SH-SY5Y (cell line): ENCODE measurements at regions not wholly inside any gene's neighbourhood (a gene's known extent, or its start where the extent isn't known, plus 50 kb on each side); places are given as distances from the start of the nearest gene placed in this dataset.

Experiments
- GATA2 ChIP-seq: IDR thresholded peaks from 2 replicates; pipeline ENCODE4 v1.6.1; 2011; ENCODE audit warnings: mild to moderate bottlenecking, low read depth, low read length
- GATA3 ChIP-seq: IDR thresholded peaks from 2 replicates; pipeline ENCODE4 v1.6.1; 2011; ENCODE audit warnings: low read depth, mild to moderate bottlenecking, low read length, moderate library complexity

GRCh38 chr2:43100362-43100882, 126.0 kb downstream of the ZFP36L2 start:
- TF ChIP-seq GATA2 (no peak), GATA3 (no peak)

DNA sequence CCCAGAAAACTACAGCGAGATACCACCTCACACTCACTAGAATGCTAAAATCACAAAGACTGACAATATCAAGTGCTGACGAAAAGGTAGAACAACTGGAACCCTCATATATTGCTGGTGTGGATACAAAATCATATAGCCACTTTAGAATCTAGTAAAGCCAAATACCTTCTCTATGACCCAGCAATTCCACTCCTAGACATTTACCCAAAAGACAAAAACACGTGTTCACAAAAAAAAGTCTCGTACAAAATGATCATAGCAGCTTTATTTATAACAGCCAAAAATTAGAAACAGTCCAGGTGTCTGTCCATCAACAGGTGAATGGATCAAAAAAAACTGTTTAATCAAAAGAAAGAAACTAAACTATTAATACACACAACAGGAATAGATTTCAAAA, 126.6 kb downstream of the ZFP36L2 start:
- no peak for TF ChIP-seq GATA3
- no peak for TF ChIP-seq GATA2

DNA sequence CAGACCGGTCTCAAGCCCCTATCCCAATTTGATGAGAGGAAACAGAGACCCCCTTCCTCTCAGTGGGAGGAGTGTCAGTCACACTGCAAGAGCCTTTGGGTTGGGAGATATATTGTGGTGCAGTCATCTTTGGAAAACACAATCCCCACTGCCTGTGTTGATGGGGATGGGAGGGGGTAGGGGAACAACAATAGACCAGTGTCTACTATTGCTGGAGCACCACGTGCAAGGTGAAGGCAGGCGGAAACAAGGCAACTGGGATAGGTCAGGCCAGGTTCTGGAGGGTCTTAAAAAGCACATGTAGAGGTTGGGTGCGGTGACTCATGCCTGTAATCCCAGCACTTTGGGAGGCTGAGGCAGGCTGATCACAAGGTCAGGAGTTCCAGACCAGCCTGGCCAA, 127.9 kb downstream of the ZFP36L2 start:
- no peak for TF ChIP-seq GATA3
- TF ChIP-seq GATA2: no peak

DNA sequence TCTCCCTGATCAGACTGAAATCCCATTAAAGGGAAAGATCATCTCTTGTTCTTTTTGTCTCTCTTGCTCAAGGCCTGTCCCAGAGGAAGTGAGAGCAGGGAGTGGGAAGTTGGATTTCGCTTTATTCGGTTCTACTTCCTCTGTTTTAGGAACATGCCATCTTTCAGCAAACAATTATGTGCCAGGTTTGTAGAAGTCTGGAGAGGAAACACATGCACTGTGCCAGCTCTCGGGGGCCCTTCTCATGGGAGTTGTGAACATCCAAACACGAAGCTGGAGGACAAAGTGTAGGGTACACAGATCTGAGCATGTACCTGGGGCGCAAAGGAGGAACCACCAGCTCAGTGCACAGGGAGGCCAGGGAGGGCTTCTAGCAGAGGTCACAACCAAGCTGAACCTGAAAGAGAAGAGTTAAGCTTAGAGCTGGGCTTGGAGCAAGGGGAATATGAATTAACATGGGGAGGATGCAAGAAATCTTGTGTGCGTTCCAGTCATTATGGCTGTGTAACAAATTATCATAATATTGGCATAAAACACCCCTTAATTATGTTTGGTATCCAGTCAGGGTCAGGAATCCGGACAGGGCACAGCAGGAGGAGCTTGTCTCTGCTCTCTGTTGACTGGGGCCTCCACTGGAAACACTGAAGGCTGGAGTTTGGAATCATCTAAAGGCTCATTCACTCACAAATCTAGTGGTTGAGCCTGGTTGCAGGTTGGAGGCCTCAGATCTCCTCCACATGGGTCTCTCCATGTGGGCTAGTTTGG, 128.6 kb downstream of the ZFP36L2 start:
- TF ChIP-seq GATA3: no peak

DNA sequence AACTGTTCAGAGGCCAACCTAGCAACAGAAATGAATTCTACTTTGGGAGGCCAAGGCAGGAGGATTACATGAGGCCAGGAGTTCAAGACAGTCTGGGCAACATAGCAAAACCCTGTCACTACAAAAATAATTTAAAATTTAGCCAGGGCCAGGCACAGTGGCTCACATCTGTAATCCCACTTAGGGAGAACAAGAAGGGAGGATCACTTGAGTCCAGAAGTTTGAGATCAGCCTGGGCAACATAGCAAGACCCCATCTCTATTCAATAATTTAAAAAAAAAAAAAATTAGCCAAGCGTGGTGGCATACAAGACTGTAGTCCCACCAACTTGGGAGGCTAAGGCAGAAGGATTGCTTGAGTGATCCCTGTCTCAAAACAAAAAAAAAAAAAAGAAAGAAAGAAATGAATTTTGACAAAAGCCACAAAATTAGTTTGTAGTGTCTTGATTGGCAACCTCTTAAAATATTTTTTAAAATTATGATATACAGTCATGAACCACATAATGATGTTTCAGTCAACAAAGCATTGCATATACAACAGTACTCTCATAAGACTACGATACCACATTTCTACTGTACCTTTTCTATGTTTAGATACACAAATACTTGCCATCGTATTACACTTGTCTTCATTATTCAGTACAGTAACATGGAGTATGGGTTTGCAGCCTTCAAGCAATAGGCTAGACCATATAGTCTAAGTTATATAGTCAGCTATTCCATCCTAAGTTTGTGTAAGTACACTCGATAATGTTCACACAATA, 130.7 kb downstream of the ZFP36L2 start:
- TF ChIP-seq GATA3: no peak
- TF ChIP-seq GATA2: no peak

DNA sequence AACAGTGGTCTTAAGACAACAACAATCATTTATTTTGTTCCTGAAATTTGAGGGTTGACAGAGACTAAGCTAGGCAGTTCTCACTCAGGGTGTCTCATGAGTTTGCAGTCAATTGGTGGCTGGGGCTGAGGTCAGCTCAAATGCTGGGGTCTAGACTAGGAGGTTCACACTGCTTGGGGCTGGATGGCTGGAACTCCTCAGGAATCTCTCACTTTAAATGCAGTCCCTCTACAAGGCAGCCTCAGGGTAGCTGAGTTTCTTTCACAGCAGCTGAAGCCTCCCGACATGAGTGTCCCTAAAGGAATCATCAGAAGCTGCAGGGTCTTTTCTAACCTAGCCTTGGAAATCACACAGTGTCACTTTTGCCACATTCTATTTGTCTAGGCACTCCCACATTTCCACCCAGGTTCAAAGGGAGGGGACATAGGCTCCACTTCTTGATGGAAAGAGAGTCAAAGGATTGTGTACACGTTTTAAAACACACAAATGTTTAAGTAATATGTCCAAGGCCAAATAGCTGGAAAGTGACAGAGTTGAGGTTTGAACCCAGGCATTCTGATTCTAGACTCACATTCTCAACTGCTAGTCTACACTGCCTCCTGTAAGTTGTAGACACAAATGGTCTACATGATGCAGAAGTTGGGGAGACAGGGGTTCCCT, 133.8 kb downstream of the ZFP36L2 start:
- no peak for TF ChIP-seq GATA2
- no peak for TF ChIP-seq GATA3

GRCh38 chr2:43090317-43090716, 136.1 kb downstream of the ZFP36L2 start:
- no peak for TF ChIP-seq GATA3
- TF ChIP-seq GATA2: no peak

GRCh38 chr2:43088143-43089073, 138.0 kb downstream of the ZFP36L2 start:
- TF ChIP-seq GATA3 (no peak), GATA2 (no peak)

DNA sequence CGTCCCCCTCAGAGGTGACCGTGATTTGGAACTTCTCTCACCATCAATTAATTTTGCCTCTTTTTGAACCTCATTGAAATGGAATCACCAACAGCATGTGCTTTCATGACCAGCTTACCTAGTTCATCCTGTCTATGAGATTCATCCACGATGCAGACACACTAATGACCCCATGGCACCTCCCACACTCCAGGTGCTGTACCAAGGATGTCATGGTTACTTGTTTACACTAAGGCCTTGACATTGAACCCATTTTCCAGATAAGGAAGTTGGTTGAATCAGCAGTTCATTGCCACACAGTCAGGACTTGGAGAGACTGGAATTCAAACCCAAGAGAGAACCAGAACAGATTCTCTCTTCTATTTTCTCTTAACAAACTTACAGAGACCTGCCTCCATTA, 139.0 kb downstream of the ZFP36L2 start:
- TF ChIP-seq GATA2 (no peak), GATA3 (no peak)

DNA sequence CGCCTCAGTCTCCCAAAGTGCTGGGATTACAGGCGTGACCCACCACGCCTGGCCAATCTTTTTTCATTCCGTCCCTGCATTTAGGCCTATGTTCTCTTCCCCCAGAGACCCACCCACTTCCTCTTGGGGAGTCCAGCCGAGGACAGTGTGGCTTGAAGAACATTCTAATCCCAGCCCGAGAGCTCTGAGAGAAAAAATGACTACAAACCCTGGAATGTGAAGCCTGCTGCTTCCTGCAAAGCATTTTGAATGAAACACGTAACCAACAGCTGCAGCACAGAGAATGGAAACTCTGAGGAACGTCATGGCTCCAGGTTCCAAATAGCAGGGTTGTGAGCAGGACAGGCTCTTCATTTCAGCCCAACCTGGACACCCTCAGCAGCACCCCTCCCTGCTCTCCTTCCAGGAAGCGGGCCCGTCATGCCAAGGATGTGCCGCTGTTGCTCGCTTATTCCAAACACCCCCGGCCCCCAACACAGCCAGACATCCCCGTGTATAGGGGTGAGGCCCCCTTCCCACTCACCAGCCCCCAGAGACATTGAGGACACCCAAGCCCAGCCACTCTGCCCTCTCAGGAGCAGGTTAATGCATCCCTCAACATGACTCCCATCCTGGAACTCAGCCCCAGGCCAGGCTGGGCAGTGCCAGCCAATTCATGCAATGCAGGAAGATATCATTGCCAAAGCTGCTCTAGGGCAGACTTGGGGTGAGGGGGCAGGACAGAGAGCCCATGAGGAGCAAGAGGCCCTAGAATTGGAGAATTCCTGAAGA, 139.8 kb downstream of the ZFP36L2 start:
- TF ChIP-seq GATA2 (no peak), GATA3 (no peak)

- TF ChIP-seq GATA2 (no peak), GATA3 (no peak)
Measured at GRCh38 chr2:43085929-43086328, 140.5 kb downstream of the ZFP36L2 start.

- TF ChIP-seq GATA2 (no peak), GATA3 (no peak)
Measured at GRCh38 chr2:43085505-43085904, 140.9 kb downstream of the ZFP36L2 start.

GRCh38 chr2:43084699-43085091, 141.7 kb downstream of the ZFP36L2 start:
- TF ChIP-seq GATA2 (no peak), GATA3 (no peak)
